Activated naive CD8-positive, alpha-beta T cell (primary cell): ENCODE measurements at regions not wholly inside any gene's neighbourhood (a gene's known extent, or its start where the extent isn't known, plus 50 kb on each side); places are given as distances from the start of the nearest gene placed in this dataset.

Source experiments
- H3K27ac Mint-ChIP-seq: one replicate; pipeline ENCODE4 v1.8.0; 2021; ENCODE audit warnings: mixed read lengths
- H3K27me3 Mint-ChIP-seq: one replicate; pipeline ENCODE4 v1.8.0; 2021; ENCODE audit warnings: mixed read lengths
- H3K36me3 Mint-ChIP-seq: one replicate; pipeline ENCODE4 v1.8.0; 2021; ENCODE audit warnings: mixed read lengths
- H3K4me1 Mint-ChIP-seq: one replicate; pipeline ENCODE4 v1.8.0; 2021; ENCODE audit warnings: low read depth, mixed read lengths
- H3K4me3 Mint-ChIP-seq: one replicate; pipeline ENCODE4 v1.8.0; 2021; ENCODE audit warnings: mild to moderate bottlenecking, mixed read lengths
- H3K9me3 Mint-ChIP-seq: one replicate; pipeline ENCODE4 v1.8.0; 2021; ENCODE audit warnings: low read depth, mixed read lengths

DNA sequence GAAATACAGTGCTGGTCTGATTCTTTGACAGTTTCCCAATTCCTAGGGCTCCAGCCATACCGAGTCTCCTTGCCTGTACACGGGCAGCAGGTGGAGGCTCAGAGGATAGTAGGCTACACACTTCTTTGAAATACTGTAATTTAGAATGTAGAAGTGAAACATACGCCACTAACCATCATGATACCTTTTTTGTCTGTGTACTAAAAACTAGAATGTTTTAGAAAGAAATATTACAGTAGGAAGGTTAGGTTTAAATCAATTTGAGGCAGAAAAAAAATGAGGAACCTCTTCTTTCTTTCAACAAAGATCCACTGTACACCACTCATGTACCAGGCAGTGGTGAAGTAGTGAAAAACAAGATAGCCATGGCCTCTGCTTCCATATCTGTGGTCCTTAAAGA lies 354.7 kb downstream of the MCTP2 start:
- H3K27me3 Mint-ChIP-seq, result peaks cover 53% of the 10 kb centered on the region
- H3K36me3 Mint-ChIP-seq, result no peaks in the 10 kb centered on the region
- no peak overlapping the region for H3K27ac Mint-ChIP-seq
- H3K9me3 Mint-ChIP-seq, result no peaks in the 10 kb centered on the region
- H3K4me1 Mint-ChIP-seq, result peaks cover 29% of the 10 kb centered on the region
- H3K4me3 Mint-ChIP-seq, result no peak overlapping the region

DNA sequence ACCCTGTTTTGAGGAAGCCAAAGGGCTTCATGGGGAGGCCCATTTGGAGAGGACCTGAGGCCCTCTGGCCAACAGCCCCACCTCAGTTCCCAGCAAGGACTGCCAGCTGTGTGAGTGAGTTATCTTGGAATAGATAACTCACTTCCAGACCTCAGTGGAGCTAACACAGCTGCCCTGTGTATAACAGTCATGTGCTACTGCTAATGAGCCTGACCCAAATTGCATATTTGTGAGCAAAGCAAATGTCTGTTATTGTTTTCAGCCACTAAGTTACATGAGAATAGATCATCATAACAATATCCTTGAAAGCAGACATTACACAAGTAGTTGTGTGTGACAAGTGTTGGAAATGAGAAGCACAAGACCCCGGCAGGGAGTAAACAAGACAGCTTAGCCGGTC lies 355.8 kb downstream of the MCTP2 start:
- H3K27me3 Mint-ChIP-seq, result peaks cover 48% of the 10 kb centered on the region
- H3K4me3 Mint-ChIP-seq, result no peak overlapping the region
- no peaks in the 10 kb centered on the region for H3K36me3 Mint-ChIP-seq
- no peaks in the 10 kb centered on the region for H3K9me3 Mint-ChIP-seq
- H3K27ac Mint-ChIP-seq, result no peak overlapping the region
- peaks cover 29% of the 10 kb centered on the region for H3K4me1 Mint-ChIP-seq

DNA sequence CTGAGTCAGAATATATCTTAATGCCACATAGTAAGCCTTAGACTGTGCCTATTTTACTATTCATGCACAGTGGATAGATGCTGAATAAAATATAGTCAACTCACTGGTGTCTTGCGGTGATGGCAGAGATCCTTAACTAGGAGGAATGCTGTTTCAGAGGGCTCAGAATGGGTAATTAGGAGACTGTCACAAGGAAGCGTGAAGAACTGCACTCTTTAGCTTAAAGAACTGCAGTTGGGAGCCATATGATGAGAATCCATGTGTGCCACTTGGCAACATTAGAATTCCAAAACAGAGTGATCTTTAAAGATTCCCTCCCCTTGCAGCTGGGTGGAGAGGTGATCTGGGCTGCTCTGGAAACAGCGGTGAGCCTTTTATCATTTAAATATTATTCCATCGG lies 357.6 kb downstream of the MCTP2 start:
- Mint-ChIP-seq H3K27me3 (peaks cover 48% of the 10 kb centered on the region), H3K4me3 (no peak overlapping the region), H3K9me3 (no peaks in the 10 kb centered on the region), H3K27ac (no peak overlapping the region), H3K4me1 (peaks cover 21% of the 10 kb centered on the region), H3K36me3 (no peaks in the 10 kb centered on the region)

DNA sequence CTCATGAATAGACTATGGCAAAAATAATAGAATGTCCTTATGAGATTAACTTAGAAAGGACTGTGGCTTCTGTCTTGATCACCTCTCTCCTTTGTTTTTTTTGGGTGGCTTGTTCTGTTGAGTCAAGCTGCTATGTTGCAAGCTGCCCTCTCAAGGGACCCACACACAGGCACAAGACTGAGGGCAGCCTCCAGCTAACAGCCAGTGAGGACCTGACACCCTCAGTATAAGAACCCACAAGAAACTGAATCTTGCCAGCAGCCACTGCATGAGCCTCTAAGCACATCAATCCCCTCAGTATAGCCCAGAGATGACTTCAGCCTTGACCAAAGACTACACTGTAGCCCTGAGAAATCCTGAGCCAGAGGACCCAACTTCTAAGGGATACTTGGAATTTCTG lies 361.1 kb downstream of the MCTP2 start:
- Mint-ChIP-seq H3K4me1 (no peaks in the 10 kb centered on the region), H3K27ac (no peak overlapping the region), H3K9me3 (no peaks in the 10 kb centered on the region), H3K36me3 (no peaks in the 10 kb centered on the region), H3K27me3 (peaks cover 41% of the 10 kb centered on the region), H3K4me3 (no peak overlapping the region)

DNA sequence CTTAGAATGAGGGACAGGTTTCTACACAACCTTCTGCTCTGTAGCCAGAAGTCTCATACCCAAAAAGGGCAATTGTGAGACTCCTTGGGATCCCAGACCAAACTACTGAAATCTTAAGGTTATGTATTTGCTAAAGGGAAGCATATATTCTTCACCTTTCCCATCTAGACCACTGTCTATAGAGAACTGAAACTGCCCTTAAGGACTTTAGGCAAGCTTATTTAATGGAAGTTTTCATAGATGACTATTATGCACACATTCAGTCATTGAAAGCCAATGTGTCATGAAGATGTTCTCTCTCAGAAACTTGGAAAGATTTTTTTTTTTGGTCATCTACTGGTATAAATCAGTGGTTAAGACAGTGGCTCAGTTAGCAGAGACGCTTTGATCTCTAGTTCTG lies 365.3 kb downstream of the MCTP2 start:
- Mint-ChIP-seq H3K4me3 (no peak overlapping the region), H3K36me3 (no peaks in the 10 kb centered on the region), H3K27ac (no peak overlapping the region), H3K27me3 (peaks cover 42% of the 10 kb centered on the region), H3K9me3 (no peaks in the 10 kb centered on the region), H3K4me1 (no peaks in the 10 kb centered on the region)

DNA sequence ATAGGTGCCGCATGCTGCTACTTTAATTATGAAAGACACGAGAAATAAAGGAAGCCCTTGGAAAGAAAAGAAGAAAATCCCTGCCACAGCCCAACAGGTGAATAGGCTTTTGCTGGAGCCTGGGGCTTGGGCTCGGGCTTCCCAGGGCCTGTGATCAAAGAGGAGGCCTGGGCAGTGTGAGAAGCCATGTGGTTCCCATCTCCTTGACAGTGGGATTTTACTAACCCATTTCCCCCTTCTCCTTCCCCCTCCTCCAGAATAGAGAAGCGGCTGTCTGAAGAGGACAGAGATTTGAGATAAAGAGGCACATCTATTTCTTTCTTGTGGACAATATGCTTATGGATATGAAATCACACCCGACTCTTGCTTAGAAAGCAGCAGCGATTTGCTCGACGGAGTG lies 369.1 kb downstream of the MCTP2 start:
- Mint-ChIP-seq H3K4me1 (no peaks in the 10 kb centered on the region), H3K27me3 (peaks cover 34% of the 10 kb centered on the region), H3K36me3 (peaks cover 1% of the 10 kb centered on the region), H3K9me3 (no peaks in the 10 kb centered on the region), H3K4me3 (no peak overlapping the region), H3K27ac (no peak overlapping the region)

DNA sequence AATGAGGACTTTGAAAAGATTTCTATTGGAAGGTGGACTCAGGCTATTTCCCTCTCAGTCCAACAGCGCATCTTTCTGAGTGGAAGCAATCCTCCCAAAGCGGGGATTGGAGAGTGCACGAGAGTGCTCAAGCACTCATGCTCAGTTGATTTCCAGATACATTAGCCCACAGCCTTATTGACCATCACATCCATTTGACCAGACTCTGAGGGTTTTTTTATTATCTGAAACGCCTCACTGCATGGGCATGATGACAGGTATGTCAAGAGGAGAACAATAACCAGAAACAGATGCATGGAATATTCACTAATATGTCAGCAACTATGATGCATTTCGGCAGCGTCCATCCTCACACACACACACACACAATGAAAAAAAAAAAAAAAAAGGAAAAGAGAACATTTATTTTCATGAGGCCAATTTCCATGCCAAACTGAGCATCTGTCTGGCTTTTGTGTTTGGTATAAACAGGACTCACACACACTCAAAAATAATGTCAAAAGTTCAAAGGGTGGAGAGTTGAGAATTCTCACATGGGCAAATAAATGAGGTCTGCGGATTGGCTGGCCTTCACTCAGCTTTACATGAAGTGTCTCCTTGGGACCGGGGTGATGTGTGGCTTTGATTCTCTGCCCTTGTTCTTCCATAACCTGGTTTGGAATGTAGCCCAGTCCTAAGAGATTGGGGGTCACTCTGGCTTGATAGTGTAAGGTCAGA lies 371.6 kb downstream of the MCTP2 start:
- Mint-ChIP-seq H3K9me3 (no peaks in the 10 kb centered on the region), H3K4me3 (no peak overlapping the region), H3K27ac (no peak overlapping the region), H3K36me3 (peaks cover 3% of the 10 kb centered on the region), H3K4me1 (peaks cover 13% of the 10 kb centered on the region), H3K27me3 (peaks cover 33% of the 10 kb centered on the region)

DNA sequence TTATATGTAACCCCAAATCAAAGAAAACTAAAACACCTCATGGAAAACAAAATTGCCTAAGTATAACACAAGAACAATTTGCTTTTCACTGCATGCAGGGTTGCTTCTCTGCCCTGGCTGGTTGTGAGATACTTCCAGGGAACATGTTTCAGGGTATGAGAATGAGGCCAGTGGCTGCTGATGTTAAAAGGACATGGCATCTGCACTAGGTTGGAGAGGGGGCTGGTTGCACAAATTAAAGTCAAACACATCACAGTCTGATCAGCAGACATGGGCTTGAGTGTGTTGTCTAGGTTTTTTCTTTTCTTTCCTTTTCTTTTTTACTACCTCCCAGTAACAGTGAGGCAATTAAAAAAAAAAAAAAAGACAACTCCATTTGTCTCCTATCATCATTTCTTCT lies 374.9 kb downstream of the MCTP2 start:
- peaks cover 37% of the 10 kb centered on the region for H3K27me3 Mint-ChIP-seq
- no peak overlapping the region for H3K4me3 Mint-ChIP-seq
- H3K27ac Mint-ChIP-seq, result no peak overlapping the region
- H3K36me3 Mint-ChIP-seq, result peaks cover 3% of the 10 kb centered on the region
- peaks cover 15% of the 10 kb centered on the region for H3K4me1 Mint-ChIP-seq
- no peaks in the 10 kb centered on the region for H3K9me3 Mint-ChIP-seq

DNA sequence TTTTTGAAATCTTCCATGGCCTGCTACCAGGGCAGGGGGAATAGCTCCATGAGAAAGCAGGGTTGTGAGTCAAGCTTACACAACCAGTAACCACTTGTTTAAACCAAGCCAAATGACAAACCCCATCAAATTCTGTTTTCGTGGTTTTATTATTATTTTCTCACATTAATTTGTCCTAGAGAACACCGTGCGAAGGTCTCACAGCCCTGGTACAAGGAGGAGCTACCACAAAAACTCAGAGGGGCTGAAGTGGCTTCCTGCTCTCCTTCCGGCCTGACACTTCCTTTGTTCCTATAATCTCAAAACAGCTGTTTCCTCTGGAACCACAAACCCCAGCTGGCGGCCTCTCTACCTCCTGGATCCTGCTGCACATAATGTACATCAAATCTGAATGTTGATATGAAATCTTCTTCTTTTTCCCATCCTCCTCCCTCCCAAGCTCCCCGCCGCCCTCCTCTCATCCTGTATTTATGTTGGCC lies 375.9 kb downstream of the MCTP2 start:
- Mint-ChIP-seq H3K4me3 (no peak overlapping the region), H3K9me3 (no peaks in the 10 kb centered on the region), H3K36me3 (peaks cover 3% of the 10 kb centered on the region), H3K27ac (no peak overlapping the region), H3K4me1 (peaks cover 15% of the 10 kb centered on the region), H3K27me3 (peaks cover 41% of the 10 kb centered on the region)

DNA sequence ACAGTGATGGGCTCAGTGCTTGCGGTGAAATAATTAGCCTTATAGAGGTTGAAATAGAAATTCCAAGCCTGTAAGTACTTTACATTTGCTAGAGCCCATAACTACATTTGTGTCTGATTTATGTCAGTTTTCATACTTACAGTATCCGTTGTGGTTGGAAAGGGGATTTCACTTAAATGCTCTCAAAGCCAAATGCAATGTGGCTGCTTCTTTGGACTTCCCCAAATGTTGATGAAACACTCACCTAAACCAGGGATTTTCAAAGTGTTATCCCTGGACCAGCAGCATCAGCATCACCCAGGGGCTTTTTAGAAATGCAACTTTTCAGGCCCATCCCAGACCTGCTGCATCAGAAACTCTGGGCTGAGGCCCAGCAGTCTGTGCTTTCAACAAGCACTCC lies 378.7 kb downstream of the MCTP2 start:
- H3K27me3 Mint-ChIP-seq, result peaks cover 40% of the 10 kb centered on the region
- H3K27ac Mint-ChIP-seq, result no peak overlapping the region
- H3K36me3 Mint-ChIP-seq, result peaks cover 3% of the 10 kb centered on the region
- H3K4me1 Mint-ChIP-seq, result peaks cover 15% of the 10 kb centered on the region
- no peak overlapping the region for H3K4me3 Mint-ChIP-seq
- H3K9me3 Mint-ChIP-seq, result no peaks in the 10 kb centered on the region

DNA sequence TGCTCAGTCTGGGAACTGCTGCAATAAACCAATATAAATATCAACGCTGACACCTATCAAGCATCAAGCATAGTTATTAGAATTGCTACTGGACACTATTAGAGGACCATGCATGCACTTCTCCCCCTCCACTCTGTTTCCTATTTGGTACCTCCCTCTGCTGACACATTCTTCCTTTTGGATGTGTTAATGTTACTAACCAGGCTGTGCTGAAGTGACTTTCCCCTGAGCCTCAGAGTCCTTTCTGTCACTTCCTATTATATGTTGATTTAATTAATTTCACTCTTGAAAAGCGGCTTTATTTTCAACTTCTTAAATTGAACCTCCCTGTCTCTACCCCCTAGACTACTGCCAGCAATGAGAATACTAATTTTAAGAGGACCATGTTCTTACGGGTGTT lies 379.1 kb downstream of the MCTP2 start:
- Mint-ChIP-seq H3K27me3 (peaks cover 38% of the 10 kb centered on the region), H3K4me3 (no peak overlapping the region), H3K27ac (no peak overlapping the region), H3K9me3 (no peaks in the 10 kb centered on the region), H3K36me3 (peaks cover 2% of the 10 kb centered on the region), H3K4me1 (peaks cover 15% of the 10 kb centered on the region)

DNA sequence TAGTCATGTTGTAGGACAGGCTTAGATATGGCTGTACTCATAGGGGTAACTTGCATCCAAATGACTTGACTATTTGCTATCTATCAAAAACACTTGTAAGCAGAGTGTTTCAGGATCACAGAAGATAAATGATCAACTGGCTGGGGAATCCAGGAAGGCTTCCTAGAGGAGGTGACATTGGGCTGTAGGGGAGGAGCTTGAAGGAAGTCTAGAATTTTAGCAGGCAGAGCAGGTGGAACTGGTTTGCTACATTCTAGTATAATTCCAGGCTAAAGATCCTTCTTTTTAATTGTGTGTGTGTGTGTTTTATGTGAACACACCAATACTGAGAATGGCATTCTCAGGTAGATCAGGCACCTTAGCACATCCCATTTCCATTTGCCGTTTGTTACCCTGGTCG lies 380.3 kb downstream of the MCTP2 start:
- Mint-ChIP-seq H3K36me3 (no peaks in the 10 kb centered on the region), H3K27me3 (peaks cover 33% of the 10 kb centered on the region), H3K27ac (no peak overlapping the region), H3K4me3 (no peak overlapping the region), H3K4me1 (peaks cover 13% of the 10 kb centered on the region), H3K9me3 (no peaks in the 10 kb centered on the region)

DNA sequence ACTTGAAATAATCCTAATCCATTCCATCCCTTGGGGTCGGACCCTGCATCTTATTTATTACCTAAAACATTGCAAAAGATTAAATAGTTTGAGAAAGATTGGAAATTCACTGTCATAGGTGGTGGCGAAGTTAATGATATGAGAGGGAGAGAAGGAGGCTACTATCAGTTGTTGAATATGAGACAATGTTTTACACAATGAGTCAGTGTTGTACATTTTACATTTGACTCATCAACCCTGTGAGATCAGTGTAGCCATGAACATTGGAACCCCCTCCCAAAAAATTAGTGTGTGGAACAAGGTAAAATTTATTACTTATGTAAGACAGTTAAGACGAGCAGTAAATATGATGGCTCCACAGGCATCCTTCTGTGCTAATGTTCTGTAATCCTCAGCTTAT lies 384.3 kb downstream of the MCTP2 start:
- Mint-ChIP-seq H3K9me3 (no peaks in the 10 kb centered on the region), H3K4me1 (no peaks in the 10 kb centered on the region), H3K27ac (no peak overlapping the region), H3K36me3 (no peaks in the 10 kb centered on the region), H3K4me3 (no peak overlapping the region), H3K27me3 (peaks cover 27% of the 10 kb centered on the region)

DNA sequence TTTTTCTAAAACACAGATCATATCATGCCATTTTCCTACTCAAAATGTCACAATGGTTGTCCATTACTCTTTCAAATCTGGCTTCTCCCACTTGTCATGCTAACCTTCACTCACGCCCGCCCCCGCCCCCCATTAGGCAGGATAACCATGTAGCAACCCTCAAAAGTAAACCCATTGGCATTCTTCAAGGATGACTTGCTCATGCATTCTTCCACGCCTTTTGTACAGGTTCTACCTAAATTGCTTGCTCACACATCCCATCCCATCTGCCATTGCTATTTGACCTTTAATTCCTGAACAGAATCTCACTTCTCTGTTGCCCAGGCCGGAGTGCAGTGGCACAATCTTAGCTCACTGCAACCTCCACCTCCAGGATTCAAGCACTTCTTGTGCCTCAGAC lies 389.3 kb downstream of the MCTP2 start:
- Mint-ChIP-seq H3K27me3 (peaks cover 7% of the 10 kb centered on the region), H3K4me3 (no peak overlapping the region), H3K36me3 (no peaks in the 10 kb centered on the region)

DNA sequence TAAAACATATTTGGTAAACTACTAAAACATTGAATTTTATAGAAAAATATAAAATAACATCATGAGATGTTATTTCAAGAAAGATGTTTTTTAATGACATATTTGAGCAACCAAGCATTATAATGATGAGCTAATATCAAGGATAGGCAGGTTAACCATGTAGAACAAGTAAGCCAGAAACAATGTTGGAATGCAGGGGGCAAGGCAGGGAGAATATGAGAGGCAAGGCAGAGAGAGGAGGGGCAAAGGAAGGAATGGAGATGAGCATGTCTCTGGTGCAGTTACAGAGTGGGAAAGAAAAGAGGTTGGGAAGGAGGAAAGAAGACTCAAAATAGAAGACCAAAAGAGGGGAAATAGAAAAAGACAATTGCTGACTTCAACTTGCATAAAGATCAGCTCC lies 390.4 kb downstream of the MCTP2 start:
- Mint-ChIP-seq H3K4me1 (no peaks in the 10 kb centered on the region), H3K27ac (no peak overlapping the region), H3K36me3 (no peaks in the 10 kb centered on the region), H3K9me3 (no peaks in the 10 kb centered on the region), H3K27me3 (peaks cover 5% of the 10 kb centered on the region), H3K4me3 (no peak overlapping the region)

More for the DNA sequence above, 389.3 kb downstream of the MCTP2 start:
- no peak overlapping the region for H3K27ac Mint-ChIP-seq
- H3K4me1 Mint-ChIP-seq, result no peaks in the 10 kb centered on the region
- no peaks in the 10 kb centered on the region for H3K9me3 Mint-ChIP-seq

DNA sequence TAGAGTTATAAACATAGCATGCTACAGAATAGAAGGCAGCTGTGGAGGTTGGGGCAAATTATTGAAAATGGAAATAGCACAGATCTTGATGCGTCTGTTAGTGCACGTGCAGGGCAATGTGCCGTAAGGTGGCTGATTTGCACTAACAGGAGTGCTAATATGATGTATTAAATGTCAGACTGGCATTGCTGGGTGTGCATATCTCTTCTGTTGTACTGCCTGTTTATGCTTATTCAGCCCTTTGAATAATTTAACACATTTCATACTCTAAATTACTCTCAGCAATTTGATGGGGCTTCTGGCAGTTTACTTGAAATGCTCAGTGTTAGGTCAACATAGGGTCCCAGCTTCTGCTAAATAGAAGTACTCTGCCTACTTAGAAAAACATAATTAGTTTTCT lies 395.6 kb downstream of the MCTP2 start:
- Mint-ChIP-seq H3K4me3 (no peak overlapping the region), H3K27ac (no peak overlapping the region), H3K9me3 (no peaks in the 10 kb centered on the region), H3K36me3 (no peaks in the 10 kb centered on the region), H3K27me3 (no peaks in the 10 kb centered on the region), H3K4me1 (peaks cover 4% of the 10 kb centered on the region)
